ENCODE measurements at regions not wholly inside any gene's neighbourhood (a gene's known extent, or its start where the extent isn't known, plus 50 kb on each side); places are given as distances from the start of the nearest gene placed in this dataset.

- ChIA-PET CTCF (interaction anchor here (1.0 kb wide), 1 partner anchor 24 kb away, joined by 3 read pairs; no protein-coding TSS in a partner anchor), POLR2A (no interaction called here)
- Mint-ChIP-seq H3K36me3 (ENCODE audit: low read depth) (no peaks in the 10 kb centered on the region), H3K9me3 (no peaks in the 10 kb centered on the region), H3K4me1 (ENCODE audit: low read depth) (peaks cover 10% of the 10 kb centered on the region), H3K27ac (no peak overlapping the region), H3K4me3 (no peak overlapping the region), H3K27me3 (peaks cover 28% of the 10 kb centered on the region)
- no peak for ATAC-seq
- TF ChIP-seq, protein P1, sequence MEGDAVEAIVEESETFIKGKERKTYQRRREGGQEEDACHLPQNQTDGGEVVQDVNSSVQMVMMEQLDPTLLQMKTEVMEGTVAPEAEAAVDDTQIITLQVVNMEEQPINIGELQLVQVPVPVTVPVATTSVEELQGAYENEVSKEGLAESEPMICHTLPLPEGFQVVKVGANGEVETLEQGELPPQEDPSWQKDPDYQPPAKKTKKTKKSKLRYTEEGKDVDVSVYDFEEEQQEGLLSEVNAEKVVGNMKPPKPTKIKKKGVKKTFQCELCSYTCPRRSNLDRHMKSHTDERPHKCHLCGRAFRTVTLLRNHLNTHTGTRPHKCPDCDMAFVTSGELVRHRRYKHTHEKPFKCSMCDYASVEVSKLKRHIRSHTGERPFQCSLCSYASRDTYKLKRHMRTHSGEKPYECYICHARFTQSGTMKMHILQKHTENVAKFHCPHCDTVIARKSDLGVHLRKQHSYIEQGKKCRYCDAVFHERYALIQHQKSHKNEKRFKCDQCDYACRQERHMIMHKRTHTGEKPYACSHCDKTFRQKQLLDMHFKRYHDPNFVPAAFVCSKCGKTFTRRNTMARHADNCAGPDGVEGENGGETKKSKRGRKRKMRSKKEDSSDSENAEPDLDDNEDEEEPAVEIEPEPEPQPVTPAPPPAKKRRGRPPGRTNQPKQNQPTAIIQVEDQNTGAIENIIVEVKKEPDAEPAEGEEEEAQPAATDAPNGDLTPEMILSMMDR (IDR thresholded peaks at IDR 0.05) = no peak
- no peak for DNase-seq
- intact Hi-C loops (cut with micrococcal nuclease) = no loop called here
Measured at GRCh38 chr22:46029574-46030200, 52.7 kb upstream of the WNT7B start.

DNA sequence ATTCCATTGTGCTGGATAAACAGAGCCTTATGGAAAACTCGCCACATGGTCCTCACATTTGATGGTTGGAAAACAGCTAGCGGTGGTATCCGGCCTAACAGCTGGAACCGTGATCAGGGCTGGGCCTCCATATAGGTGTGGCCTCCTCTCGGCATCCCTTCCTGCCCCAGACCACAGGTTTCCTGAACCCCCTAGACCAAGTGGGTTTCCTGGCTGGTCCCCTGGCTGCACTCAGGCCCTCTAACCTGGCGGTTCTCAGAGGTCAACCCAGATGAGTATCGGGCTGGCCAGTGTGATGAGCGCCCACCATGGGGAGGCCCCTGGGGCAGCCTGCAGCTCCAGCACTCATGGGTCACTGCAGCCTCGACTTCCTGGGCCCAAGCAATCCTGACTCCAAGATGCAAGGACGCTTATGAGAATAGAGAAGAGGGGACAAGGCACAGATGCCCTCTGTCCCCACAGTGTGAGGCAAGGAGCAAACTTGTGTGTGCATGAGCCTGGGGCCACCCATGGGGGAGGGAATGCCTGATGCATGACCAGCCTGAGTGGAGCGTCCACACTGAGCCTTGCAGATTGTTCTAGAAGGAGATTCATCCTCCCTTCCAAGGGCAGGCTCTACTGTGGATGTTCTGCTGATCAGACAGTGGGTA is 53.4 kb upstream of the WNT7B start:
- H3K36me3 Mint-ChIP-seq (ENCODE audit: low read depth) = no peaks in the 10 kb centered on the region
- no peak for DNase-seq
- no peak overlapping the region for H3K4me3 Mint-ChIP-seq
- no peaks in the 10 kb centered on the region for H3K9me3 Mint-ChIP-seq
- ChIA-PET POLR2A (no interaction called here), CTCF (interaction anchor here (0.7 to 1.8 kb wide), 3 partner anchors 8 to 24 kb away, joined by 3 to 7 read pairs (median 4); no protein-coding TSS in a partner anchor)
- ATAC-seq = no peak
- H3K27ac Mint-ChIP-seq = no peak overlapping the region
- H3K27me3 Mint-ChIP-seq = peaks cover 24% of the 10 kb centered on the region
- peaks cover 15% of the 10 kb centered on the region for H3K4me1 Mint-ChIP-seq (ENCODE audit: low read depth)
- intact Hi-C loops (cut with micrococcal nuclease) = no loop called here
- TF ChIP-seq, protein P1 (IDR thresholded peaks at IDR 0.05) = no peak

GRCh38 chr22:46031066-46031465 is 54.1 kb upstream of the WNT7B start:
- intact Hi-C loops (cut with micrococcal nuclease) = no loop called here
- POLR2A ChIA-PET = no interaction called here
- Mint-ChIP-seq H3K27ac (no peak overlapping the region), H3K9me3 (no peaks in the 10 kb centered on the region), H3K27me3 (peaks cover 17% of the 10 kb centered on the region), H3K4me3 (no peak overlapping the region), H3K36me3 (ENCODE audit: low read depth) (no peaks in the 10 kb centered on the region), H3K4me1 (ENCODE audit: low read depth) (peaks cover 15% of the 10 kb centered on the region)
- DNase-seq (no peak), ATAC-seq (no peak)
- CTCF ChIA-PET = interaction anchor here (0.7 to 1.8 kb wide), 3 partner anchors 9 to 25 kb away, joined by 3 to 7 read pairs (median 4); no protein-coding TSS in a partner anchor
- TF ChIP-seq, protein P1 (IDR thresholded peaks at IDR 0.05) = no peak

DNA sequence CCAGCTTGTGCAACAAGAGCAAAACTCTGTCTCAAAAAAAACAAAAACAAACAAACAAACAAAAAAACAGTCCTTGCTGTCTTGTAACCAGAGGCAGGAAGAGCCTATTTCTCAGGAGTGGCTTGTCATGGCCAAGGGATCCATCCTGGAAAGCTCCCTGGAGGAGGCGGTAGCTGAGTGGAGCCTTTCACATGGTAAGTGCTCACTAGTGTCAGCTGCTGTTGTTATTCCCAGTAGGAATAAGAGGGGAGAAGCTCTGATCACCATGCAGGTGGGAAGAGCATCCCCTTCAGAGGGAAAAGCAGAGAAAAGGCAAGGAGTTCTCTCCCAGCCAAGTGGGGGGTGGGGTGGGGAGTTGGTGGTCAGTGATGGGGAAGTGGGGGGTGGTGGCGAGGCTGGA is 54.6 kb upstream of the WNT7B start:
- TF ChIP-seq, protein P1 (IDR thresholded peaks at IDR 0.05) = no peak
- Mint-ChIP-seq H3K27ac (no peak overlapping the region), H3K4me3 (no peak overlapping the region), H3K36me3 (ENCODE audit: low read depth) (no peaks in the 10 kb centered on the region), H3K9me3 (no peaks in the 10 kb centered on the region), H3K27me3 (peaks cover 12% of the 10 kb centered on the region), H3K4me1 (ENCODE audit: low read depth) (peaks cover 14% of the 10 kb centered on the region)
- ATAC-seq (no peak), DNase-seq (no peak)
- CTCF ChIA-PET = interaction anchor here (1.8 kb wide), 1 partner anchor 25 kb away, joined by 7 read pairs; no protein-coding TSS in a partner anchor
- intact Hi-C loops (cut with micrococcal nuclease) = no loop called here
- POLR2A ChIA-PET = no interaction called here
